NCI-H524 treated with DMSO at 0.1 percent for 48 hours (cell line): ENCODE measurements at regions not wholly inside any gene's neighbourhood (a gene's known extent, or its start where the extent isn't known, plus 50 kb on each side); places are given as distances from the start of the nearest gene placed in this dataset.

ENCODE experiments used
- DNase-seq: peaks from one replicate; lab custom pipeline; 2025; lab: John Stamatoyannopoulos, UW

GRCh38 chr13:76795701-76796695 is 90.2 kb downstream of the KCTD12 start:
- no peak for DNase-seq

DNA sequence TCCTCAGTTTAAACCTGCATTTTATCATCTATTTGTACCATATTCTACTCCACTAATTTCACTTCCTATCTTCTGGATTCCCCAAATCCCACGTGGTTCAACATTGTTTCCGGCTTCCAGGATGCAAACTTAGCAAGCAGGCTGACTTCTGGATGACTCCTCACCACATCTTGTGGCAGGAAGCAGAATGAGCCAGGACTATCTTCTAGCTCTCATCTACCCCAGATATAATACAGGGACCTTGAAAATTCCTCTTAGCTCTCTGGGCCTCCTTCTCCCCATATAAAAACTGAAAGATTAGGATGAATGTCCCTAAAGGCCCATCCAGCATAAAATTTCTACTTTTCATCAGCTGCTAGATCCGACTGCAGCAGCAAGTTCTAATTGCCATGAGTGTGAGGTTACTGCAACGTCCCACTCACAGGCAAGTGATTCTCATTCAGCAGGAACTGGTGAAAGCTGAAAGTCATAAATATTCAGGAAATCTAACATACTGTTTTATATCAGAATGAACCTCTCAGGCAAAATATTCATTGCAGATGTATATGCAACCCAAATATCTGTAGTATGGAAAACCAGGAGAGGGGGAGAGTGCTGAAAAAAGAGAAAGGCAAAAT is 93.4 kb downstream of the KCTD12 start:
- DNase-seq = no peak

DNA sequence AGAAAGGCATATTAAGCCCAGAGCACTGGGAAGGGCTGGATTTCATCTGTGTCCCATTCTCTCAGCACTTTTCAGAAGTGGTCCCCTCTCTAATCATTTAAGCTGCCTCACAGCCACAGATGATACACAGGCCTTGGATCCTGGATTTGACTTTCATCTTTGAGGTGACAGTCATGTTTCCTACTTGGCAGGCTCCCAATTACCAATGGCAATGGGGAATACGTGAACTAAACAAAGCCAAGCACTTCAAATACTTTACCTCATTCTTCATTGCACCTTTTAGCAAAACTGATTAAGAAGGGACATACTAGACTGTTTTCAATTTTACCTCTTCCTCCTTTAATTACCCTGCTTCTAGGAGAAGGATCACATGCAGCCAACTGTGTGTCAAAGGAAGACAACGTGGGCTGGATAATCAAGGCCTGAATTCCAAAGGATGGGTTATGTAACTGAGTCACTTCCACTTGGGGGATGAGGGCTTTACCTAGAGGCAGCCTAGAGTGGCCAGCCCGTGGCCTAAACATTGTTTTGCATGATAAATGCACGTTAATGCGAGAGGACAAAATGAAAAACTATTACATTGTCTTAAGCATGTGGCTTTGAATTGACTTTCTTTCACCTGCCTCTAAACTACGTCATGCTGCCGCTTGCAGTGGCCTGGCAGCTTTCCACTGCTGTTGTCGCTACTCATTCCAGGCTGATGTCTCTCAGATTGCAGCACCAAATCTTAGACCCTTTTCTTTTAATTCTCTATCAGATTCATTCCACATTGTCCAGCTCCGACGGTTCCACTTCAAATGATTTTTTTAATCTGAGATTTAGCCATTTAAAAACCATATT is 95.0 kb downstream of the KCTD12 start:
- DNase-seq = no peak

DNA sequence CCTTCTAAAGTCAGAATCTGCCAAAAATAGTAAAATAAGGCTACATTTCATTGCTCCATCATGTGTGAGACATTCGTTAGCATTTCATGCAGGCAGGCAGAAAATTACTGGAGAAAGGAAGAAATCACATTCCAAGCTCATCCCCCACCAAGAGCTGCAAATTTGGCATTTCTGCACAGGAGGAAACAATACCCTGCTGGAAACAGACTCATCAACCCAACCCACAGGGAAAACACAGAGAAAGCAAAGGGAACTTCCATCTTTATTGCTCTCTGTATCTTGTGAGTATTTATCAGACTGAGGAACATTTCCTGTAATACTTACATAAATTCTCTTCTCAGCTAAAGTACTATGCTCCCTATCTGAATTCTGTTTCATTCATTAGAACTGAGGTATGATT is 95.7 kb downstream of the KCTD12 start:
- DNase-seq = no peak

DNA sequence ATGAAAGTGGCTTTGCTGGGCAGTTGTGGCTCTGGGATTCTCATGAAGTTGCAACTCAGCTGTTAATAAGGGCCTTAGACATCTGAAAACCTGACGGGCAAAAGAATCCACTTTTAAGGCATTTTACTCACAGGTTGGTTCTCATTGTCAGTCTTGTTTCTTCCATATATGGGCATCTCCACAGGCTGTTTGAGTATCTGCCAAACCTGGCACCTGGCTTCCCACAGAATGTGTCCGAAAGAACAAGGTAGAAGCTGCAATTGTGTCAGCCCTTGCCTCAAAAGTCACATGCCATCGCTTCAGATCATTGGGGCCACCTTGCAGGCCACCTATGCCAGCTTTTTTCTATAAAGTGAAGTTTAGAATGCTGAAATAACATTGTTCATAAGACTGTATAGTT is 102.4 kb downstream of the KCTD12 start:
- DNase-seq = no peak

DNA sequence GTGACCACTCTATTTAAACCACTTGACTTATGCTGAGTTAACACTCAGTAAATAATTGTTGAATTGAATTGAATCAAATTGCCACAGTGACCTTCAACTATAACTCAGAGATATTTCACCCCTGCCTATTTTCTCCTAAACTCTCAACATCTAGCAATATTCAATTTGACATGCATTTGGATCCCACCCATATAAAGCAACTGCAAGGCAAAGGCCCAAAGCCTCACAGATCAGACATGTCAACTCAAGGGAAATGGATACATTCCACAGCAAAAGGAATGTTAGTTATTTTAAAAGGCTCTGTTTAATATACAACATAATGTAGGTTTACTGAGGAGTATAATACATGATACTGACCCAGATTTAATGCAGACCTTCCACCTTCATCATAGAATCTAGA is 107.4 kb downstream of the KCTD12 start:
- DNase-seq = no peak

GRCh38 chr13:76777096-76777495 is 109.1 kb downstream of the KCTD12 start:
- DNase-seq = no peak

GRCh38 chr13:76775088-76775740 is 111.0 kb downstream of the KCTD12 start:
- no peak for DNase-seq

DNA sequence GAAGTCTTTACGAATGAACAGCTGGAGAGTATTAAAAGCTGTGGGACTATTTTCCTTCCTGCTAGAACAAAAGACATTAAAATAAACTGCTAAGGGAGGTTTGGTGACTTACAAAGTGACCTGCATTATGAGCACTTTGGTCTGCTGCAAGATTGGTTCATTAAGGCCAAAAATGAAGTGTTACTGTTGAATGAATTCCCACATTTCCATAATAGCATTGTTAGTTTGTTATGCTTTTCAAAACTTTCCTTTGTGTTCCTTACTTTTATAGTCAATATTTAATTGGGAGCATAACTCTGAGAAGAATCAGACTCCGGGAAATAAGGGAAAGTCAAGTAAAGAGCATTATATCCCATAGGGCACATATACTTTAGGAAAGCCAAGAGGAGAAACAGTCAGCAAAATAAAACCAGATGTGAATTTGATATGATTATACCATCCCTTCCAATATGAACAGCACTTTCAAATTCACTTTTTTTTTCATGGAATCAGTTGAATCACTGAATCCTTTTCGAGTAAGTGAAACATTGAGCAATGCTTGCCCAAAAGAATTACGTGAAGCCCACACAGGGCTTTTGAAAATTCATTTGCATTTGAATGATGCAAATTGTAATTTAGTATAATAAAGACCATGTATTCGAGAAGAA is 112.6 kb downstream of the KCTD12 start:
- no peak for DNase-seq

GRCh38 chr13:76772241-76772640 is 114.0 kb downstream of the KCTD12 start:
- DNase-seq = no peak

GRCh38 chr13:76769271-76769791 is 116.9 kb downstream of the KCTD12 start:
- DNase-seq = no peak

DNA sequence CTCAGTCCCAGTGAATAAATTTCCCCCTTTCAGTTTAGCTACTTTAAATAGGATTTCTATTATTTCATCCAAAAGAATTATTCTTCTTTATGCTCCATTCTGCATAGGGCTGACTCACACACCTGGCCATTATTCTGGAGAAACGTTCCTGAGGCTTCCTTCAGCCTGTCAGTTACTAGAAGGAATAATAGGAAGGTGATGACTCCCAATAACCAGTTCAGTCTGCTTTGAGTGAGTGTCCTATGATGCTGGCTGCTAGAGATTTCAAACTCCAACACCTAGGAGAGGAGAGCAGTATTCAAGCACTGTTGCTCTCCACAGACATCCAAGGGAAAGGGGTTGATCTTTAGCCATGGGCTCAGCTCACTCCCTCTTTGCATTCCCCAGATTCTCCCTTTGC is 117.8 kb downstream of the KCTD12 start:
- DNase-seq = no peak

GRCh38 chr13:76764916-76765315 is 121.3 kb downstream of the KCTD12 start:
- no peak for DNase-seq

DNA sequence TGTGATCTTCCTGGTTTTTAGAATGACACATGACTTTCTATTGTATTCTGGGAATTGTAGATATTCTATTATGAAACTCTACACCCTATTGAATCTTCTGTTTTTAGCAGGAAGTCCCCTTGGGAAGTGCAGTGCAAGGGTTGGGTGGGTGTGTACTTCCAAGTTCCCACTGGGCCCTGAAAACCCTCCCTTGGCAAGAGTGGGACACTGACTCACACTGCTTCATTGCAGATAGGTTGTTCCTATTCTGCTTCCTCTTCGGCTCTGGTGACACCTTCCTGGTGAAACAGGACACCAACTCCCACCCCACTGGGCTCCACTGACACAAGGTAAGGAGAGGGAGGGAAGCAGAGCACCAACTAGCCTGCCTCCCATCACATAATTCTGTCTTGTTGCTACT is 121.8 kb downstream of the KCTD12 start:
- no peak for DNase-seq

GRCh38 chr13:76762721-76763120 is 123.5 kb downstream of the KCTD12 start:
- no peak for DNase-seq

DNA sequence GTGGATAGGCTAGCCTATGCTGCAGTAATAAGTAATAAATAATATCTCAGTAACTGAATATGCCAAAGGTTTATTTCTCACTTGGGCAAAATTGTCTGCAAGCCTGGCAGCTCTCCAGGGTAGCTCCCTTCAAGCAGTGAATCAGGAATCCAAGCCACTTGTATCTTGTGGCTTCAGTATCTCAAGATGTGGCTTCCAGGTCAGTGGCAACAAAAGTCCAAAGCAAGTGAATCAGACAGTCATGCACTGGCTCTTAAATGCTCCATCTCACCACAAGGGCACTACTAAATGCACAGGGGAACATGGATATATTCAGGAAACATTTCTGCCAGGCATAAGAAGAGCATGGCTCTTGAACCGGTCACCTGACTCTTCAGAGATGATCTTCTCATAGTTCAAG is 126.3 kb downstream of the KCTD12 start:
- peak; percentile 13 for DNase-seq

GRCh38 chr13:76758738-76759137 is 127.5 kb downstream of the KCTD12 start:
- no peak for DNase-seq

GRCh38 chr13:76758257-76758656 is 127.9 kb downstream of the KCTD12 start:
- no peak for DNase-seq

- DNase-seq = no peak
Measured at GRCh38 chr13:76756451-76756850, 129.8 kb downstream of the KCTD12 start.

DNA sequence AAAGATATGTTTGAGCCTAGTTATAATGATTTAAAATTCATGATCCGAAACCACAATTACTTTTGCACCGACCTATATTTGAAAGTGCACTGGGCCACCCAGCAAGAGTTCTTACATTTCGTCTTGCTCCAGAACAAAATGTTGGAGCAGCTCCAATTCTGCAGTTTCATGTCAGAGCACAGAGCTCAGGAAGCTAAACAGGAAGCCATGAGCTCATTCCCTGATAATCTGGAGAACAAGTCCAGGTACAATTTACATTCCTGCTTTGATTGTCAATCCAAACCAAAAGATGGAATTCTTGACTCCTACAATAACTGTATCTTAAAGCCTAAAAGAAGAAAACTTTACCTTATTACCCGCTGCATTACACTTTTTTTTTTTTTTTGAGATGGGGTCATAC is 131.8 kb downstream of the KCTD12 start:
- DNase-seq = no peak

DNA sequence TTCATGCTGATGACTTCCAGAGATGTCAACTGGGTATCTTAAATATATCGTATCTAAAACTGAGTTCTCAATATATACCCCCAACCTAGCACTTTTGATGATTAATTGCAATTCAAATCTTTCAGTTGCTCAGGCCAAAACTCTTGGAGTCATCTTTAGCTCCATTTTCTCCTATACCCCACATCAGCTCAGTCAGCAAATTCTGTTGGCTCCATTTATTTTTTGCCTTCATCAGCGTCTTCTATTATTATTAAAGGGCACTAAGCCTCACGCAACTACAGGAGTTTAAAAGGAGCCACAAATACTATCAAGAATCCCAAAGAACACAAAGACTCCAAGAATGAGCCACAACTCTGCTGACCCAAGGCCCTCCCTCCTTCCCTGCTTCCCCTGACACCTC is 134.9 kb downstream of the KCTD12 start:
- no peak for DNase-seq
